ENCODE measurements at regions not wholly inside any gene's neighbourhood (a gene's known extent, or its start where the extent isn't known, plus 50 kb on each side); places are given as distances from the start of the nearest gene placed in this dataset.

GRCh38 chr7:24408798-24409430 is 124.9 kb downstream of the NPY start:
- intact Hi-C loops (cut with micrococcal nuclease), result no loop called here
- 95% methylated on average over 8 of the region's 9 CpGs for WGBS (ENCODE audit: insufficient coverage)
- peaks cover 0 to under 1% (median 0%) of the 10 kb centered on the region in 3 donors for H3K9me3 ChIP-seq (ENCODE audit: control extremely low read depth in 1 of 3, control insufficient read depth in 2 of 3, insufficient read depth in 1 of 3, low read length in 2 of 3)
- no peak overlapping the region for H3K9ac ChIP-seq (ENCODE audit: low read length)
- TF ChIP-seq EZH2 (IDR thresholded peaks at IDR 0.05; ENCODE audit: borderline replicate concordance, insufficient read depth, low read depth, low read length, poor library complexity, severe bottlenecking), result no peak
- H3K27me3 ChIP-seq (replicated peaks in 1 of 4; ENCODE audit: control extremely low read depth in 1 of 4, control insufficient read depth in 3 of 4, insufficient read depth in 4 of 4, low read length in 3 of 4), result no peaks in the 10 kb centered on the region
- Mint-ChIP-seq H3K9me3 (ENCODE audit: insufficient read depth) (peaks cover under 1% of the 10 kb centered on the region), H3K4me3 (no peak overlapping the region), H3K4me1 (peaks cover 7% of the 10 kb centered on the region), H3K27me3 (peaks cover 12% of the 10 kb centered on the region), H3K27ac (no peak overlapping the region)
- H3K4me1 ChIP-seq (ENCODE audit: control insufficient read depth in 2 of 2, insufficient read depth in 2 of 2, low read length in 2 of 2), result peaks cover 5 to 6% of the 10 kb centered on the region in 2 donors
- no peak for ATAC-seq (ENCODE audit: low read depth)
- H3K79me2 ChIP-seq (ENCODE audit: control insufficient read depth, insufficient read depth, low read length), result no peaks in the 10 kb centered on the region
- no peak overlapping the region for H2AFZ ChIP-seq (ENCODE audit: insufficient read depth, low read depth, low read length, poor library complexity, severe bottlenecking)
- H3K36me3 ChIP-seq (replicated peaks in 1 of 2; ENCODE audit: control extremely low read depth in 1 of 2, control insufficient read depth in 1 of 2, extremely low read depth in 1 of 2, insufficient read depth in 2 of 2, low read length in 1 of 2), result no peaks in the 10 kb centered on the region
- no peaks in the 10 kb centered on the region for H4K20me1 ChIP-seq (ENCODE audit: control insufficient read depth, insufficient read depth, low read length, poor library complexity, severe bottlenecking)
- CTCF ChIA-PET, result interaction anchor here (1.5 kb wide), 1 partner anchor 179 kb away, joined by 3 read pairs; no protein-coding TSS in a partner anchor
- POLR2A ChIA-PET, result no interaction called here
- no peak overlapping the region for H3K4me2 ChIP-seq (replicated peaks; ENCODE audit: low read depth, low read length, poor library complexity, severe bottlenecking)
- no peak for DNase-seq
- H3K4me3 ChIP-seq (ENCODE audit: control extremely low read depth in 1 of 5, extremely low read depth in 1 of 5, insufficient read depth in 1 of 5, low read depth in 2 of 5, low read length in 4 of 5), result no peak overlapping the region
- no peak overlapping the region for H3K27ac ChIP-seq (ENCODE audit: low read length in 2 of 2)

DNA sequence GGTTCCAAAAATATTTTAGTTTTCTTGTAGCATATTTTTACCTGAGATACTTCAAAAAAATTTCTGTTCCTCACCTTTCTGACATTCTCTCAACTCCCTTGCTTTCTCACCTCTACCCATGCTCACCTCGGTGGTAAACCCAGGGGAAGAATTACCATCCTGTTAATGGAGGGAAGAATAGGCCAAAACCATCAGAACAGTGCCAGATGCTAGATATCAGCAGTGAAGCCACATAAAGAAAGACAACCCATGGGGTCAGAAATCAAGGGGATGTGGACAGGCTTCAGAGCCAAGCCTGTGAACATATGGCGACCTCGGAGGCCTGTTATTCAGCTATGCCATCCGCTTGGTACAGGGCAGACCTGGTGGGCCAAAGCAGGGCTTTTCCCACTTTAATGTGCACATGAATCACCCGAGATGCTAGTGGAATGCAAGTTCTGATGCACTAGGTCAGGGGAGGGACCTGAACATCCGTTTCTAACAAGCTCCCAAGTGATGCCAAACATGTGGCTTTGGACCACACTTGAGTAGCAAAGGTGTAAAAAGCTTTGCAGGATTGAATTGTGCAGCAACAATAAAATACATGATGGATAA is 125.5 kb downstream of the NPY start:
- Histone ChIP-seq H3K27me3 (replicated peaks in 1 of 4; ENCODE audit: control extremely low read depth in 1 of 4, control insufficient read depth in 3 of 4, insufficient read depth in 4 of 4, low read length in 3 of 4) (no peaks in the 10 kb centered on the region), H3K79me2 (ENCODE audit: control insufficient read depth, insufficient read depth, low read length) (no peaks in the 10 kb centered on the region), H3K9me3 (ENCODE audit: control extremely low read depth in 1 of 3, control insufficient read depth in 2 of 3, insufficient read depth in 1 of 3, low read length in 2 of 3) (peaks cover 0 to 4% (median 0%) of the 10 kb centered on the region in 3 donors), H3K4me1 (ENCODE audit: control insufficient read depth in 2 of 2, insufficient read depth in 2 of 2, low read length in 2 of 2) (peaks cover 5 to 6% of the 10 kb centered on the region in 2 donors), H2AFZ (ENCODE audit: insufficient read depth, low read depth, low read length, poor library complexity, severe bottlenecking) (no peak overlapping the region), H4K20me1 (ENCODE audit: control insufficient read depth, insufficient read depth, low read length, poor library complexity, severe bottlenecking) (no peaks in the 10 kb centered on the region), H3K36me3 (replicated peaks in 1 of 2; ENCODE audit: control extremely low read depth in 1 of 2, control insufficient read depth in 1 of 2, extremely low read depth in 1 of 2, insufficient read depth in 2 of 2, low read length in 1 of 2) (no peaks in the 10 kb centered on the region), H3K4me2 (replicated peaks; ENCODE audit: low read depth, low read length, poor library complexity, severe bottlenecking) (no peak overlapping the region), H3K4me3 (ENCODE audit: control extremely low read depth in 1 of 5, extremely low read depth in 1 of 5, insufficient read depth in 1 of 5, low read depth in 2 of 5, low read length in 4 of 5) (no peak overlapping the region), H3K9ac (ENCODE audit: low read length) (no peak overlapping the region), H3K27ac (ENCODE audit: low read length in 2 of 2) (no peak overlapping the region)
- 90% methylated on average over 4 of the region's 6 CpGs for WGBS (ENCODE audit: insufficient coverage)
- Mint-ChIP-seq H3K27ac (no peak overlapping the region), H3K4me1 (peaks cover 7% of the 10 kb centered on the region), H3K9me3 (ENCODE audit: insufficient read depth) (peaks cover 5% of the 10 kb centered on the region), H3K27me3 (peaks cover 13% of the 10 kb centered on the region), H3K4me3 (no peak overlapping the region)
- ChIA-PET POLR2A (no interaction called here), CTCF (no interaction called here)
- DNase-seq (no peak), ATAC-seq (ENCODE audit: low read depth) (no peak)
- no peak for TF ChIP-seq EZH2 (IDR thresholded peaks at IDR 0.05; ENCODE audit: borderline replicate concordance, insufficient read depth, low read depth, low read length, poor library complexity, severe bottlenecking)
- TF ChIP-seq, protein P1, sequence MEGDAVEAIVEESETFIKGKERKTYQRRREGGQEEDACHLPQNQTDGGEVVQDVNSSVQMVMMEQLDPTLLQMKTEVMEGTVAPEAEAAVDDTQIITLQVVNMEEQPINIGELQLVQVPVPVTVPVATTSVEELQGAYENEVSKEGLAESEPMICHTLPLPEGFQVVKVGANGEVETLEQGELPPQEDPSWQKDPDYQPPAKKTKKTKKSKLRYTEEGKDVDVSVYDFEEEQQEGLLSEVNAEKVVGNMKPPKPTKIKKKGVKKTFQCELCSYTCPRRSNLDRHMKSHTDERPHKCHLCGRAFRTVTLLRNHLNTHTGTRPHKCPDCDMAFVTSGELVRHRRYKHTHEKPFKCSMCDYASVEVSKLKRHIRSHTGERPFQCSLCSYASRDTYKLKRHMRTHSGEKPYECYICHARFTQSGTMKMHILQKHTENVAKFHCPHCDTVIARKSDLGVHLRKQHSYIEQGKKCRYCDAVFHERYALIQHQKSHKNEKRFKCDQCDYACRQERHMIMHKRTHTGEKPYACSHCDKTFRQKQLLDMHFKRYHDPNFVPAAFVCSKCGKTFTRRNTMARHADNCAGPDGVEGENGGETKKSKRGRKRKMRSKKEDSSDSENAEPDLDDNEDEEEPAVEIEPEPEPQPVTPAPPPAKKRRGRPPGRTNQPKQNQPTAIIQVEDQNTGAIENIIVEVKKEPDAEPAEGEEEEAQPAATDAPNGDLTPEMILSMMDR (IDR thresholded peaks at IDR 0.05), result no peak
- intact Hi-C loops (cut with micrococcal nuclease), result no loop called here

Data from B cell (primary cell).